Breast epithelium (tissue), 3 donors: ENCODE measurements at regions not wholly inside any gene's neighbourhood (a gene's known extent, or its start where the extent isn't known, plus 50 kb on each side); places are given as distances from the start of the nearest gene placed in this dataset.

Source experiments
- POLR2A ChIP-seq: fragments of 450-650 bp; IDR thresholded peaks from one replicate; pipeline ENCODE4 v1.6.1; 2016; ENCODE audit warnings: antibody characterized with exemption, mild to moderate bottlenecking, moderate library complexity
- POLR2AphosphoS5 ChIP-seq, 3 donors: sonication (generic); formaldehyde crosslinking; IDR thresholded peaks; one replicate each; pipeline ENCODE4 v1.6.1; 2017; ENCODE audit warnings: antibody characterized with exemption in 3 of 3
- TF ChIP-seq, protein P1 (sequence below), 3 donors: fragments of 450-650 bp; IDR thresholded peaks; one replicate each; pipeline ENCODE4 v1.5.1; 2016 to 2017; ENCODE audit warnings: antibody characterized with exemption in 3 of 3, mild to moderate bottlenecking in 3 of 3, moderate library complexity in 3 of 3

DNA sequence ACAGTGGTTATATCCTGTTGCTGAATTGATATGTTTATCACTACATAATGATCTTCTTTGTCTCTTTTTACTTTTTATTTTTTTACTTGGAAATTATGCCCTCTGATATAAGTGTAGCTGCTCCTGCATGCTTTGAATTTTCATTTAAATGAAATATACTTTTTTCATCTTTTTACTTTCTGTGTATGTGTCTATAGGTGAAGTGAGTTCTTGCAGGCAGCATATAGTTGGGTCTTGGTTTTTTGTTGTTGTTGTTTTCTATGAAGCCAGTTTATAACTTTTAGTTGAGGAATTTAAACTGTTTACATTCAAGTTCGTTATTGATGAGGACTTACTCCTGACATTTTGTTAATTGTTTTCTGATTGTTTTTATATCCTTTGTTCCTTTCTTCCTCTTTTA, 103.1 kb upstream of the DOK5 start:
- TF ChIP-seq, protein P1, sequence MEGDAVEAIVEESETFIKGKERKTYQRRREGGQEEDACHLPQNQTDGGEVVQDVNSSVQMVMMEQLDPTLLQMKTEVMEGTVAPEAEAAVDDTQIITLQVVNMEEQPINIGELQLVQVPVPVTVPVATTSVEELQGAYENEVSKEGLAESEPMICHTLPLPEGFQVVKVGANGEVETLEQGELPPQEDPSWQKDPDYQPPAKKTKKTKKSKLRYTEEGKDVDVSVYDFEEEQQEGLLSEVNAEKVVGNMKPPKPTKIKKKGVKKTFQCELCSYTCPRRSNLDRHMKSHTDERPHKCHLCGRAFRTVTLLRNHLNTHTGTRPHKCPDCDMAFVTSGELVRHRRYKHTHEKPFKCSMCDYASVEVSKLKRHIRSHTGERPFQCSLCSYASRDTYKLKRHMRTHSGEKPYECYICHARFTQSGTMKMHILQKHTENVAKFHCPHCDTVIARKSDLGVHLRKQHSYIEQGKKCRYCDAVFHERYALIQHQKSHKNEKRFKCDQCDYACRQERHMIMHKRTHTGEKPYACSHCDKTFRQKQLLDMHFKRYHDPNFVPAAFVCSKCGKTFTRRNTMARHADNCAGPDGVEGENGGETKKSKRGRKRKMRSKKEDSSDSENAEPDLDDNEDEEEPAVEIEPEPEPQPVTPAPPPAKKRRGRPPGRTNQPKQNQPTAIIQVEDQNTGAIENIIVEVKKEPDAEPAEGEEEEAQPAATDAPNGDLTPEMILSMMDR (IDR thresholded peaks at IDR 0.05), result no peak
- TF ChIP-seq POLR2A (no peak), POLR2AphosphoS5 (IDR thresholded peaks at IDR 0.05) (no peak)
